Suprapubic skin (tissue), 4 donors: ENCODE measurements at regions not wholly inside any gene's neighbourhood (a gene's known extent, or its start where the extent isn't known, plus 50 kb on each side); places are given as distances from the start of the nearest gene placed in this dataset.

ENCODE experiments used
- DNase-seq, 2 donors: peaks; one replicate each; pipeline ENCODE4 v3.0.0-alpha.2; 2019; ENCODE audit warnings: low spot score in 2 of 2
- H3K27ac ChIP-seq: fragments of 200-600 bp; sonication (generic); one replicate; pipeline ENCODE4 v1.5.1; 2019
- H3K27me3 ChIP-seq: fragments of 200-600 bp; sonication (generic); one replicate; pipeline ENCODE4 v1.5.1; 2019
- H3K36me3 ChIP-seq: fragments of 200-600 bp; sonication (generic); one replicate; pipeline ENCODE4 v1.5.1; 2019
- H3K4me1 ChIP-seq: fragments of 200-600 bp; sonication (generic); one replicate; pipeline ENCODE4 v1.5.1; 2019
- H3K4me3 ChIP-seq: fragments of 200-600 bp; sonication (generic); one replicate; pipeline ENCODE4 v1.5.1; 2019; ENCODE audit warnings: mild to moderate bottlenecking
- H3K9me3 ChIP-seq: fragments of 200-600 bp; sonication (generic); one replicate; pipeline ENCODE4 v1.5.1; 2019
- EP300 ChIP-seq: sonication (generic); formaldehyde crosslinking; IDR thresholded peaks from one replicate; pipeline ENCODE4 v1.6.1; 2017; ENCODE audit warnings: antibody characterized with exemption
- POLR2A ChIP-seq, 2 donors: fragments of 450-650 bp; IDR thresholded peaks; one replicate each; pipeline ENCODE4 v1.6.1; 2017; ENCODE audit warnings: antibody characterized with exemption in 2 of 2, mild to moderate bottlenecking in 2 of 2, moderate library complexity in 2 of 2
- POLR2AphosphoS5 ChIP-seq, 3 donors: sonication (generic); formaldehyde crosslinking; IDR thresholded peaks; one replicate each; pipeline ENCODE4 v1.6.1; 2017; ENCODE audit warnings: antibody characterized with exemption in 3 of 3
- WGBS: methylation state at CpG from one replicate; pipeline ENCODE4 v1.1.5; 2018; 5-methylcytosine and 5-hydroxymethylcytosine counted together
- TF ChIP-seq, protein P1 (sequence below), 2 donors: fragments of 200-600 bp in 1 of 2; fragments of 450-650 bp in 1 of 2; sonication (generic) in 1 of 2; IDR thresholded peaks; one replicate each; pipeline ENCODE4 v1.5.1; 2016 to 2019; ENCODE audit warnings: antibody characterized with exemption in 2 of 2, mild to moderate bottlenecking in 1 of 2, moderate library complexity in 1 of 2

DNA sequence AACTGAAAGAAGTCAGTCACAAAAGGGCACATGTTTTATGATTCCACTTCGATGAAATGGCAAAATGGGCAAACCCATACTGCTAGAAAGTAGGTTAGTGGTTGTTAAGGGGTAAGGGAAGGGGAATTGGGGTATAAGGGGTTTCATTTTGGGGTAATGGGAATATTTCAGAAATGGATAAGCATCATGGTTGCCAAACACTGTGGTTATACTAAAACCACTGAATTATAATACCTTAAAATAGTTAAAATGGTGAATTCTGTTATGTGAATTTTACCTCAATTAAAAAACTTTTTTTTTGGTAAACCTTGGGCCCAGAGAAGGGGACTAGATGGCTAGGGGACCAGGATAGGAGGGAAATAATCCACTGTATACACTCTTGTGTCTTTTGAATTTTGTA, 52.3 kb upstream of the BHLHE40 start:
- Histone ChIP-seq H3K36me3 (no peaks in the 10 kb centered on the region), H3K4me1 (no peaks in the 10 kb centered on the region), H3K9me3 (no peaks in the 10 kb centered on the region), H3K27me3 (no peaks in the 10 kb centered on the region), H3K27ac (no peak overlapping the region), H3K4me3 (no peak overlapping the region)
- 91% methylated on average over 1 of the region's 1 CpG for WGBS
- TF ChIP-seq, protein P1, sequence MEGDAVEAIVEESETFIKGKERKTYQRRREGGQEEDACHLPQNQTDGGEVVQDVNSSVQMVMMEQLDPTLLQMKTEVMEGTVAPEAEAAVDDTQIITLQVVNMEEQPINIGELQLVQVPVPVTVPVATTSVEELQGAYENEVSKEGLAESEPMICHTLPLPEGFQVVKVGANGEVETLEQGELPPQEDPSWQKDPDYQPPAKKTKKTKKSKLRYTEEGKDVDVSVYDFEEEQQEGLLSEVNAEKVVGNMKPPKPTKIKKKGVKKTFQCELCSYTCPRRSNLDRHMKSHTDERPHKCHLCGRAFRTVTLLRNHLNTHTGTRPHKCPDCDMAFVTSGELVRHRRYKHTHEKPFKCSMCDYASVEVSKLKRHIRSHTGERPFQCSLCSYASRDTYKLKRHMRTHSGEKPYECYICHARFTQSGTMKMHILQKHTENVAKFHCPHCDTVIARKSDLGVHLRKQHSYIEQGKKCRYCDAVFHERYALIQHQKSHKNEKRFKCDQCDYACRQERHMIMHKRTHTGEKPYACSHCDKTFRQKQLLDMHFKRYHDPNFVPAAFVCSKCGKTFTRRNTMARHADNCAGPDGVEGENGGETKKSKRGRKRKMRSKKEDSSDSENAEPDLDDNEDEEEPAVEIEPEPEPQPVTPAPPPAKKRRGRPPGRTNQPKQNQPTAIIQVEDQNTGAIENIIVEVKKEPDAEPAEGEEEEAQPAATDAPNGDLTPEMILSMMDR (IDR thresholded peaks at IDR 0.05): no peak
- TF ChIP-seq EP300: no peak
- DNase-seq: no peak

DNA sequence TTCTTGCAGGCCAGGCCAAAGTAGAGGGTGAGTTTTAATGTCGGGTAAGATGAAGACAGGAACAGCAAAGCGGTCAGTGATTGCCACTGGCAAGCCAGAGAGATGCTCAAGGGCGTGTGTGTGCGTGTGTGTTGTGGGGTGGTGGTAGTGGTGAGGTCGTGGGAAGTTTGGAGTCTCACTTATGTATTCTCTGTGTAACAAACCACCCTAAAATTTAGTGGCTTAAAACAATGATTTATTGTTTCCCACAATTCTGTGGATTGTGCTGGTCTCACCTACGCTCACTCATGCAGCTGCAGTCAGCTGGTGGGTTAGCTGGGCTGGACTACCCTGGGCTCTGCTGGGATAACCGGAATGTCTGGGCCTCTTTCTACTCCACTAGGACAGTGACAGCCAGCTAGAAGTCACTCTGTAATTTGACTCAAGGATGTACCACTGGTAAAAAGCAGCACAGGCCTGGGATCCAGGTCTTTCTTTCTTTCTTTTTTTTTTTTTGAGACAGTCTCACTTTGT, 50.9 kb upstream of the BHLHE40 start:
- Histone ChIP-seq H3K4me3 (no peak overlapping the region), H3K27me3 (no peaks in the 10 kb centered on the region), H3K4me1 (no peaks in the 10 kb centered on the region), H3K9me3 (no peaks in the 10 kb centered on the region), H3K36me3 (no peaks in the 10 kb centered on the region), H3K27ac (no peak overlapping the region)
- DNase-seq: no peak
- TF ChIP-seq, protein P1 (IDR thresholded peaks at IDR 0.05): no peak
- TF ChIP-seq EP300 (no peak), POLR2AphosphoS5 (IDR thresholded peaks at IDR 0.05) (no peak), POLR2A (IDR thresholded peaks at IDR 0.05) (no peak)
- 90% methylated on average over 7 of the region's 7 CpGs for WGBS
